ENCODE measurements at regions not wholly inside any gene's neighbourhood (a gene's known extent, or its start where the extent isn't known, plus 50 kb on each side); places are given as distances from the start of the nearest gene placed in this dataset.

DNA sequence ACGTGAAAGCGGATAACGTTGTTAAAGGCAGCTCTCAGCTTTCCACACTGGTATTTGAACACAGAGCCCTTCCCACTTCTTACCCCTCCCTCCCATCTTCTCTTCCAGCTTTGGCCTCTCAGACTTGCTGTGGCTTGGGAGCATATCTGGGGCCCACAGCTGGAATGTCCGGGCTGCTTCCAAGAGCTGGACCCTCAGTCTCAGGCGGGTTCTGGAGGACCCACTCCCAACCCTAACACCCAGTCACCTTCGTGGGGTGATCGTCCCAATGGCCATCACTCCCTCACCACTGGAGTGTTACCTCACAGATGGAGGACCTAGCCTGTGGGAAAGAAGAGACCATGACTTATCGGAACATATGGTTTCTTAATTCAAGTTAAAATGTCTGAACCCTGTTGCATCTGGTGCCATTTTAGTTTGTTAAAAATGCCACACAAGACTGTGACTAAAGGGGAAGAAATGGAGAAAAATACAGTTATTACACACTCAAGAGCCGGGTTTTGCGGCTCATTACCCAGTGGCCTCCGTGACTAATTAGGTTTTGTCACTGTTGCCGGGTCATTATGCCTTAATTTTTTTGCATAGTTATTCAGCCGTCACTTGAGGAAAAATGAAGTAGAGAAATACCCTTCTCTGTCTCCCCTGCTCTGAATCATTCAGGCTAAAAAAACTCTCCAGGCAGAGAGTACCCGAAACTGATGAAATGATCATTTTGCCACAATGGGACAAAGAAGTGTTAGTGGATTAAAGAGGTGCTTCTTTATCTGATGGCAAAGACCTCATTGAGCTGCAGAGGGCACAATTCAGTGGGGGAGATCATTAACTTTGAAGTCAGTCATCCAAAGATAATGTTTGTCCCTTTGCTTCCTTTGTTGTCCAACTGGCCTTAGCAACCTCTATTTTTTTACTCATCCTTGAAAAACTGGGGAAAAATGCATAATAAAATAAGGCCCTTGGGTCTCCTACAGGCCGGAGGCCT is 87.2 kb upstream of the HTATIP2 start:
- no peaks in the 10 kb centered on the region for H3K4me1 ChIP-seq (ENCODE audit: low read length)
- no peaks in the 10 kb centered on the region for H3K79me2 ChIP-seq (ENCODE audit: low read length)
- no peak overlapping the region for H3K9ac ChIP-seq (ENCODE audit: low read length)
- H3K36me3 ChIP-seq (replicated peaks; ENCODE audit: low read depth, low read length) = no peaks in the 10 kb centered on the region
- H3K4me3 ChIP-seq (ENCODE audit: low read length) = no peak overlapping the region
- H3K9me3 ChIP-seq (ENCODE audit: insufficient read depth, low read length) = no peaks in the 10 kb centered on the region
- H4K20me1 ChIP-seq (ENCODE audit: insufficient read depth, low read length) = no peaks in the 10 kb centered on the region
- peaks cover 23% of the 10 kb centered on the region for H3K27me3 ChIP-seq (ENCODE audit: low read depth, low read length)
- H3K4me2 ChIP-seq (ENCODE audit: low read length) = no peak overlapping the region
- no peak overlapping the region for H2AFZ ChIP-seq (ENCODE audit: low read depth, low read length)
- H3K27ac ChIP-seq (ENCODE audit: low read length) = no peak overlapping the region
- TF ChIP-seq EZH2phosphoT487 (IDR thresholded peaks at IDR 0.05; ENCODE audit: low read depth) = no peak
- TF ChIP-seq, protein P1, sequence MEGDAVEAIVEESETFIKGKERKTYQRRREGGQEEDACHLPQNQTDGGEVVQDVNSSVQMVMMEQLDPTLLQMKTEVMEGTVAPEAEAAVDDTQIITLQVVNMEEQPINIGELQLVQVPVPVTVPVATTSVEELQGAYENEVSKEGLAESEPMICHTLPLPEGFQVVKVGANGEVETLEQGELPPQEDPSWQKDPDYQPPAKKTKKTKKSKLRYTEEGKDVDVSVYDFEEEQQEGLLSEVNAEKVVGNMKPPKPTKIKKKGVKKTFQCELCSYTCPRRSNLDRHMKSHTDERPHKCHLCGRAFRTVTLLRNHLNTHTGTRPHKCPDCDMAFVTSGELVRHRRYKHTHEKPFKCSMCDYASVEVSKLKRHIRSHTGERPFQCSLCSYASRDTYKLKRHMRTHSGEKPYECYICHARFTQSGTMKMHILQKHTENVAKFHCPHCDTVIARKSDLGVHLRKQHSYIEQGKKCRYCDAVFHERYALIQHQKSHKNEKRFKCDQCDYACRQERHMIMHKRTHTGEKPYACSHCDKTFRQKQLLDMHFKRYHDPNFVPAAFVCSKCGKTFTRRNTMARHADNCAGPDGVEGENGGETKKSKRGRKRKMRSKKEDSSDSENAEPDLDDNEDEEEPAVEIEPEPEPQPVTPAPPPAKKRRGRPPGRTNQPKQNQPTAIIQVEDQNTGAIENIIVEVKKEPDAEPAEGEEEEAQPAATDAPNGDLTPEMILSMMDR (IDR thresholded peaks at IDR 0.05; ENCODE audit: low read depth, low read length) = no peak

GRCh38 chr11:20274031-20274430 is 89.5 kb upstream of the HTATIP2 start:
- H3K4me3 ChIP-seq (ENCODE audit: low read length) = no peak overlapping the region
- no peak overlapping the region for H3K27ac ChIP-seq (ENCODE audit: low read length)
- no peaks in the 10 kb centered on the region for H3K36me3 ChIP-seq (replicated peaks; ENCODE audit: low read depth, low read length)
- TF ChIP-seq, protein P1 (IDR thresholded peaks at IDR 0.05; ENCODE audit: low read depth, low read length) = no peak
- no peak for TF ChIP-seq EZH2phosphoT487 (IDR thresholded peaks at IDR 0.05; ENCODE audit: low read depth)
- no peaks in the 10 kb centered on the region for H4K20me1 ChIP-seq (ENCODE audit: insufficient read depth, low read length)
- no peak overlapping the region for H3K4me2 ChIP-seq (ENCODE audit: low read length)
- H2AFZ ChIP-seq (ENCODE audit: low read depth, low read length) = no peak overlapping the region
- no peaks in the 10 kb centered on the region for H3K79me2 ChIP-seq (ENCODE audit: low read length)
- H3K9ac ChIP-seq (ENCODE audit: low read length) = no peak overlapping the region
- no peaks in the 10 kb centered on the region for H3K4me1 ChIP-seq (ENCODE audit: low read length)
- no peaks in the 10 kb centered on the region for H3K9me3 ChIP-seq (ENCODE audit: insufficient read depth, low read length)
- peaks cover 30% of the 10 kb centered on the region for H3K27me3 ChIP-seq (ENCODE audit: low read depth, low read length)

GRCh38 chr11:20261526-20261925 is 101.3 kb upstream of the DBX1 start:
- no peak overlapping the region for H3K27ac ChIP-seq (ENCODE audit: low read length)
- H3K36me3 ChIP-seq (replicated peaks; ENCODE audit: low read depth, low read length) = no peaks in the 10 kb centered on the region
- peaks cover 42% of the 10 kb centered on the region for H3K27me3 ChIP-seq (ENCODE audit: low read depth, low read length)
- no peak overlapping the region for H3K4me2 ChIP-seq (ENCODE audit: low read length)
- H3K4me3 ChIP-seq (ENCODE audit: low read length) = no peak overlapping the region
- H3K9ac ChIP-seq (ENCODE audit: low read length) = no peak overlapping the region
- TF ChIP-seq EZH2phosphoT487 (IDR thresholded peaks at IDR 0.05; ENCODE audit: low read depth) = no peak
- TF ChIP-seq, protein P1 (IDR thresholded peaks at IDR 0.05; ENCODE audit: low read depth, low read length) = no peak
- H2AFZ ChIP-seq (ENCODE audit: low read depth, low read length) = no peak overlapping the region
- no peaks in the 10 kb centered on the region for H3K9me3 ChIP-seq (ENCODE audit: insufficient read depth, low read length)
- H4K20me1 ChIP-seq (ENCODE audit: insufficient read depth, low read length) = no peaks in the 10 kb centered on the region
- no peaks in the 10 kb centered on the region for H3K79me2 ChIP-seq (ENCODE audit: low read length)
- H3K4me1 ChIP-seq (ENCODE audit: low read length) = no peaks in the 10 kb centered on the region

GRCh38 chr11:20260307-20260706 is 100.0 kb upstream of the DBX1 start:
- H3K9me3 ChIP-seq (ENCODE audit: insufficient read depth, low read length) = no peaks in the 10 kb centered on the region
- no peaks in the 10 kb centered on the region for H4K20me1 ChIP-seq (ENCODE audit: insufficient read depth, low read length)
- H3K9ac ChIP-seq (ENCODE audit: low read length) = no peak overlapping the region
- peaks cover 46% of the 10 kb centered on the region for H3K27me3 ChIP-seq (ENCODE audit: low read depth, low read length)
- no peak for TF ChIP-seq EZH2phosphoT487 (IDR thresholded peaks at IDR 0.05; ENCODE audit: low read depth)
- H2AFZ ChIP-seq (ENCODE audit: low read depth, low read length) = no peak overlapping the region
- no peak overlapping the region for H3K27ac ChIP-seq (ENCODE audit: low read length)
- no peaks in the 10 kb centered on the region for H3K79me2 ChIP-seq (ENCODE audit: low read length)
- no peaks in the 10 kb centered on the region for H3K4me1 ChIP-seq (ENCODE audit: low read length)
- H3K36me3 ChIP-seq (replicated peaks; ENCODE audit: low read depth, low read length) = no peaks in the 10 kb centered on the region
- no peak overlapping the region for H3K4me2 ChIP-seq (ENCODE audit: low read length)
- H3K4me3 ChIP-seq (ENCODE audit: low read length) = no peak overlapping the region

All from OCI-LY3 (cell line).